GM12875 (cell line): ENCODE measurements at regions not wholly inside any gene's neighbourhood (a gene's known extent, or its start where the extent isn't known, plus 50 kb on each side); places are given as distances from the start of the nearest gene placed in this dataset.

ENCODE experiments used
- H3K4me3 ChIP-seq: one replicate; pipeline ENCODE4 v1.5.1; 2011; ENCODE audit warnings: low read depth, low read length, control low read depth
- CTCF ChIP-seq: IDR thresholded peaks from 2 replicates; pipeline ENCODE4 v1.5.1; 2011; ENCODE audit warnings: low read depth, mild to moderate bottlenecking, control low read depth, inconsistent platforms, low read length, moderate library complexity, borderline replicate concordance; ENCODE audit not compliant: insufficient read depth

GRCh38 chr6:140542863-140543262 is 1168.4 kb upstream of the CITED2 start:
- no peak overlapping the region for H3K4me3 ChIP-seq
- TF ChIP-seq CTCF, result no peak

- TF ChIP-seq CTCF, result no peak
- H3K4me3 ChIP-seq, result no peak overlapping the region
Measured at GRCh38 chr6:140541288-140541687, 1166.8 kb upstream of the CITED2 start.

- TF ChIP-seq CTCF, result no peak
- no peak overlapping the region for H3K4me3 ChIP-seq
Measured at GRCh38 chr6:140540743-140541142, 1166.3 kb upstream of the CITED2 start.

GRCh38 chr6:140538926-140539325 is 1164.5 kb upstream of the CITED2 start:
- H3K4me3 ChIP-seq, result no peak overlapping the region
- TF ChIP-seq CTCF, result no peak

GRCh38 chr6:140537834-140538705 is 1163.6 kb upstream of the CITED2 start:
- no peak for TF ChIP-seq CTCF
- H3K4me3 ChIP-seq, result no peak overlapping the region

GRCh38 chr6:140537211-140537610 is 1162.8 kb upstream of the CITED2 start:
- H3K4me3 ChIP-seq, result no peak overlapping the region
- no peak for TF ChIP-seq CTCF

GRCh38 chr6:140535511-140535910 is 1161.1 kb upstream of the CITED2 start:
- H3K4me3 ChIP-seq, result no peak overlapping the region
- TF ChIP-seq CTCF, result no peak
